GM12891 (cell line): ENCODE measurements at regions not wholly inside any gene's neighbourhood (a gene's known extent, or its start where the extent isn't known, plus 50 kb on each side); places are given as distances from the start of the nearest gene placed in this dataset.

ENCODE experiments used
- POLR2A ChIP-seq: IDR thresholded peaks from 2 replicates; pipeline ENCODE4 v1.6.1; 2011; ENCODE audit warnings: low read depth, low read length, control low read depth
- POLR2AphosphoS5 ChIP-seq: IDR thresholded peaks from 2 replicates; pipeline ENCODE4 v1.6.1; 2011; ENCODE audit warnings: low read depth, low read length, control low read depth

DNA sequence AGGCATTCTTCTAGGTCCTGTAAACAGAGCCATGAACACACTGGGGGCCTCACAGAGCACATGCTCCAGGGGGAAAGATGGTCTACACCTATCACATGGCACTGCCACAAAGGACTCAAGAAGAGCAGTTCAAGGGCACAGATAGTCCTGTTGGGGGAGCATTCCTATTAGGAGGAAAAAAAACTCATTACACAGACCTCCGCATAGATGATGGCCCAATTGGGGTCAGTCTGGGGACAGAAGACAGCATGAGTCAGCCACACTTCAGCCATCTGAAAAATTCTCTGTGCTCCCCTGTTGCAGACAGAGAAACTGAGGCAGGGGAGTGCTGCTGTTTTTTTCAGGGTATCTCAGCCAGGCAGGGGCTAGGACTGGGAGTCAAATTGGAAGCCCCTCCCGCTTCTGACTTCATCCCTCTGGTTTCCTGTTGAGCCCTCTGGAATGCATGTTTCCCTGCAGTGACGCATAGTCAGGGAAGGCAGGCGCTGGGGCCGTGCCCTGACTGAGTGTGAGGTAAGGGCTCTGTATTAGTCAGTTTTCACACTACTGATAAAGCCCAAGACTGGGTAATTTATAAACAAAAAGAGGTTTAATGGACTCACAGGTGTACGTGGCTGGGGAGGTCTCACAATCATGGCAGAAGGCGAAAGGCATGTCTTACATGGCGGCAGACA lies 67.9 kb downstream of the RHOB start:
- TF ChIP-seq POLR2A: no peak
- TF ChIP-seq POLR2AphosphoS5: no peak
